HEK293T (cell line): ENCODE measurements at regions not wholly inside any gene's neighbourhood (a gene's known extent, or its start where the extent isn't known, plus 50 kb on each side); places are given as distances from the start of the nearest gene placed in this dataset.

Experiments used
- CTCF ChIA-PET: fragments of 350-600 bp; formaldehyde crosslinking; extraction: SDS; loops from one replicate; lab custom pipeline; 2021; ENCODE audit warnings: antibody characterized with exemption, inconsistent platforms; lab: Yijun Ruan, JAX
- POLR2A ChIA-PET: fragments of 350-600 bp; formaldehyde crosslinking; extraction: SDS; loops from one replicate; lab custom pipeline; 2020; ENCODE audit warnings: antibody characterized with exemption, inconsistent platforms; lab: Yijun Ruan, JAX
- DNase-seq: peaks from one replicate; pipeline ENCODE4 v3.0.0; 2012; ENCODE audit warnings: mixed read lengths; ENCODE audit errors: extremely low spot score
- ARNT ChIP-seq: fragments of 450-650 bp; IDR thresholded peaks from 2 replicates; pipeline ENCODE4 v1.6.1; 2017; ENCODE audit warnings: mild to moderate bottlenecking
- BHLHE40 ChIP-seq: fragments of 450-650 bp; IDR thresholded peaks from 2 replicates; pipeline ENCODE4 v1.6.1; 2016; ENCODE audit warnings: mild to moderate bottlenecking, moderate library complexity, borderline replicate concordance
- CTBP1 ChIP-seq: fragments of 450-650 bp; IDR thresholded peaks from 2 replicates; pipeline ENCODE4 v1.6.1; 2016; ENCODE audit warnings: borderline replicate concordance
- ELF4 ChIP-seq: fragments of 450-650 bp; IDR thresholded peaks from 2 replicates; pipeline ENCODE4 v1.6.1; 2017; ENCODE audit warnings: antibody characterized with exemption
- FOXA1 ChIP-seq: fragments of 450-650 bp; IDR thresholded peaks from 2 replicates; pipeline ENCODE4 v1.6.1; 2016; ENCODE audit warnings: mild to moderate bottlenecking
- FOXK2 ChIP-seq: fragments of 450-650 bp; IDR thresholded peaks from 2 replicates; pipeline ENCODE4 v1.6.1; 2016; ENCODE audit warnings: mild to moderate bottlenecking
- FOXM1 ChIP-seq: fragments of 450-650 bp; IDR thresholded peaks from 2 replicates; pipeline ENCODE4 v1.6.1; 2017; ENCODE audit warnings: mild to moderate bottlenecking, borderline replicate concordance
- HDGF ChIP-seq: fragments of 450-650 bp; IDR thresholded peaks from 2 replicates; pipeline ENCODE4 v1.6.1; 2017; ENCODE audit warnings: antibody characterized with exemption, borderline replicate concordance
- L3MBTL2 ChIP-seq: fragments of 450-650 bp; conservative IDR thresholded peaks from 2 replicates; pipeline ENCODE4 v1.6.1; 2016; ENCODE audit warnings: mild to moderate bottlenecking
- LEF1 ChIP-seq: fragments of 450-650 bp; IDR thresholded peaks from 2 replicates; pipeline ENCODE4 v1.6.1; 2017; ENCODE audit warnings: mild to moderate bottlenecking, borderline replicate concordance
- NFRKB ChIP-seq: fragments of 450-650 bp; IDR thresholded peaks from 2 replicates; pipeline ENCODE4 v1.6.1; 2016; ENCODE audit warnings: mild to moderate bottlenecking, moderate library complexity
- PKNOX1 ChIP-seq: fragments of 450-650 bp; IDR thresholded peaks from 2 replicates; pipeline ENCODE4 v1.6.1; 2016
- SP1 ChIP-seq: fragments of 450-650 bp; IDR thresholded peaks from 2 replicates; pipeline ENCODE4 v1.6.1; 2017
- SUZ12 ChIP-seq: fragments of 450-650 bp; IDR thresholded peaks from 2 replicates; pipeline ENCODE4 v1.6.1; 2016; ENCODE audit warnings: mild to moderate bottlenecking
- TARDBP ChIP-seq: fragments of 450-650 bp; IDR thresholded peaks from 2 replicates; pipeline ENCODE4 v1.6.1; 2016
- ZNF384 ChIP-seq: fragments of 450-650 bp; IDR thresholded peaks from 2 replicates; pipeline ENCODE4 v1.6.1; 2016

- no peak for TF ChIP-seq BHLHE40
- TF ChIP-seq SUZ12: no peak
- no peak for TF ChIP-seq HDGF
- no peak for TF ChIP-seq TARDBP
- no peak for TF ChIP-seq NFRKB
- TF ChIP-seq ZNF384: no peak
- TF ChIP-seq CTBP1: no peak
- POLR2A ChIA-PET: no interaction called here
- no peak for DNase-seq
- CTCF ChIA-PET: no interaction called here
Measured at GRCh38 chr15:95757171-95757570, 573.3 kb upstream of the NR2F2 start.

GRCh38 chr15:95758451-95758850 is 572.0 kb upstream of the NR2F2 start:
- CTCF ChIA-PET: interaction anchor here (0.7 kb wide), 1 partner anchor 10 kb away, joined by 3 read pairs; no protein-coding TSS in a partner anchor
- no peak for DNase-seq
- no peak for TF ChIP-seq NFRKB
- no peak for TF ChIP-seq FOXK2
- TF ChIP-seq ELF4: no peak
- TF ChIP-seq FOXM1: no peak
- no peak for TF ChIP-seq CTBP1
- TF ChIP-seq SUZ12: no peak
- no peak for TF ChIP-seq FOXA1
- no peak for TF ChIP-seq SP1
- no peak for TF ChIP-seq L3MBTL2
- no peak for TF ChIP-seq HDGF
- TF ChIP-seq BHLHE40: no peak
- TF ChIP-seq LEF1: no peak
- no peak for TF ChIP-seq PKNOX1
- TF ChIP-seq ZNF384: no peak
- no peak for TF ChIP-seq ARNT
- TF ChIP-seq TARDBP: no peak
- POLR2A ChIA-PET: no interaction called here

GRCh38 chr15:95758851-95759250 is 571.6 kb upstream of the NR2F2 start:
- no peak for TF ChIP-seq L3MBTL2
- no peak for TF ChIP-seq SUZ12
- no peak for TF ChIP-seq SP1
- TF ChIP-seq ARNT: no peak
- no peak for TF ChIP-seq FOXA1
- no peak for TF ChIP-seq FOXK2
- ChIA-PET CTCF (interaction anchor here (0.7 kb wide), 1 partner anchor 9 kb away, joined by 3 read pairs; no protein-coding TSS in a partner anchor), POLR2A (no interaction called here)
- DNase-seq: no peak

GRCh38 chr15:95760508-95760907 is 570.0 kb upstream of the NR2F2 start:
- no peak for TF ChIP-seq PKNOX1
- TF ChIP-seq TARDBP: no peak
- no peak for TF ChIP-seq ARNT
- TF ChIP-seq HDGF: no peak
- DNase-seq: no peak
- ChIA-PET POLR2A (no interaction called here), CTCF (interaction anchor here (0.7 to 1.5 kb wide), 2 partner anchors 452 to 584 kb away, joined by 4 to 6 read pairs; no protein-coding TSS in a partner anchor)

- DNase-seq: no peak
Measured at GRCh38 chr15:95761501-95762165, 568.9 kb upstream of the NR2F2 start.

GRCh38 chr15:95763426-95763825 is 567.1 kb upstream of the NR2F2 start:
- TF ChIP-seq FOXA1 (no peak), SP1 (no peak), ZNF384 (no peak), SUZ12 (no peak), NFRKB (no peak), FOXK2 (no peak), CTBP1 (no peak), ELF4 (no peak), HDGF (no peak)
- CTCF ChIA-PET: no interaction called here
- POLR2A ChIA-PET: interaction anchor here (0.7 kb wide), 1 partner anchor 409 kb away, joined by 3 read pairs; no protein-coding TSS in a partner anchor
- no peak for DNase-seq

More at GRCh38 chr15:95761501-95762165, 568.9 kb upstream of the NR2F2 start:
- ChIA-PET POLR2A (no interaction called here), CTCF (interaction anchor here (0.5 to 1.5 kb wide), 4 partner anchors 199 to 734 kb away, joined by 3 to 10 read pairs (median 4); no protein-coding TSS in a partner anchor)
- TF ChIP-seq LEF1 (no peak), PKNOX1 (peak; percentile 75)

GRCh38 chr15:95765161-95765560 is 565.3 kb upstream of the NR2F2 start:
- TF ChIP-seq FOXA1 (no peak), ZNF384 (no peak), CTBP1 (no peak), TARDBP (no peak), L3MBTL2 (no peak), NFRKB (no peak), PKNOX1 (no peak), HDGF (no peak), BHLHE40 (no peak), FOXM1 (no peak), SP1 (no peak), FOXK2 (no peak), LEF1 (no peak)
- CTCF ChIA-PET: no interaction called here
- POLR2A ChIA-PET: no interaction called here
- no peak for DNase-seq
